Globus pallidus (tissue), 1 donor: ENCODE measurements at regions not wholly inside any gene's neighbourhood (a gene's known extent, or its start where the extent isn't known, plus 50 kb on each side); places are given as distances from the start of the nearest gene placed in this dataset.

Experiments
- DNase-seq: peaks from one replicate; pipeline ENCODE4 v3.0.0-alpha.2; 2015; ENCODE audit warnings: low spot score

GRCh38 chr1:5750186-5751162, 241.8 kb downstream of the NPHP4 start:
- DNase-seq = no peak

DNA sequence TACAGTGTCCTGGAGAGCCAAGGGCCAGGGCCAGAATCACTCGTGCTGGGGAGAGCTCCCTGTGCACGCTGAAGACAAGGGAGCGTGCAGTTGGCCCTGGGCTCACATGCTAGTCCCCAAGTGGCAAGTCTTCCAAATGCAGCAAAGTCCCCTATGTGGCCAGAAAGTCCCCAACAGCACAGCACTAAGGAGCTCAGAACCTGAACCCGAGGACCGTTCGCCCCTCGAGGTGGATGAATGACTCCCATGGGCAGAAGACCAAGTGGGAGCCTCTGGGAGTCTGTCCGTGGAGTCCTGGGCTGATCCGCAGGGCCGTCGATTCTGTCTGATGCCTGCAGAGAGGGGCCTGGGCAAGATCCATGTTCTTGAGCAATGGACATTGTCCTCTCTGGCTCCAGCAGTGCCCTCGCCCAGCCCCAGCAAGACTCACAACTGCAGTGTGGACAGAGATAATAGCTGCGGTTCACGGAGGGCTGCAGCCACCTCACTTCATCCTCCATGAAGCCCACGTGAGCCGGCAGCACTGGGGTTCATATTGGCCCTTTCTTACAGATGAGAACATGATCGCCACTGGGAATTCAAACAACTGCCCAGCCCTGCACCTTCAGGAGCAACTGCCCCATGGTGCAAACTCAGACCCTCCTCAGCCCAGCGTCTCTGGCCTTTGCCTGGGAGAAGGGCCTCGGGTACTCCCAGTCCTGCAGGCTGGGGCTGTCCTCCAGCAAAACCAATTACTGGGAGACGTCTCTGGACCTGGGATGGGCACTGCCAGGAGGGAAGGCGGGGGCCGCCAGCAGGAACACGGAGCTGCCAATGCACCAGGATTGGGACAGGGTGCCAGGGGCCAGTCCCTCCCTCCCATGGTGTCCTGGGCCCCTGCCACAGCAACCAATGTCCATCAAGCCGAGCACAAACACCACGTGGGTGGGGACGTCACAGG, 243.7 kb downstream of the NPHP4 start:
- DNase-seq = no peak

DNA sequence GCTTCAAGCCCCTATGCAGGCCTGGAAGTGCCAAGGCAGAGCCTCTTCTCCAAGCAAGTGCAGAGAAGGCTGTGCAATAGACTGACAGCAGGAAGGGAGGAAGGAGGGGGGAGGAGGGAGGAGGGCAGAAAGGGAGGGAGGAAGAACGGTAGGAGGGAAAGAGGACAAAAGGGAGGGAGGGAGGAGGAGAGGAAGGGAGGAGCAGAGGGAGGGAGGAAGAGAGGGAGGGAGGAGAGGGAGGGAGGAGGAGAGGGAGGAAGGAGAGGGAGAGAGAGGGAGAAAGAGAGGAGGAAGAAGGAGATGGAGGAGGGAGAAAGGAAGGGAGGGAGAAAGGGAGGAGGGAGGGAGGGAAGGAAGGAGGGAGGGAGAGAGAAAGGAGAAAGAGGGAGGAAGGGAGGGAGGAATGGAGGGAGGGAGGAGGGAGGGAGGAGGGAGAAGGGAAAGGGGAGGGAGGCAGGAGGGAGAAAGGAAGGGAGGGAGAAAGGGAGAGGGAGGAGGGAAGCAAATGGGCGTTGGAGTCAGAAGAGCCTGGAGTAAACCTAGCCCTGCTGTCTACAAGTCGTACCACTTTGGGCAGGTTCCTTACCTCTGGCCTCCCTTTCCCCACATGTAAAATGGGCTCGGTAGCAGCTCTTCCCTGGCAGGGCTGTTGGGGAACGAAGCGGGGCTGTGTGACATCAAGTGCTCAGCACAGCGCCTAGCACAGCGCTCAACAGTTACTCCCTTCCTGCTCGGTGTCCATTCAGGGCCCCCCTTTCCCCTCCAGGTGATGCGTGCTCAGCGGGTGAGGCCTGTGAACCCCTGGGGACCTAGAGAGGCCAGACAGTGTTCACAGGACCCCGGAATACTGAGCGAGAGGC, 244.6 kb downstream of the NPHP4 start:
- DNase-seq = no peak

GRCh38 chr1:5746611-5747425, 245.4 kb downstream of the NPHP4 start:
- no peak for DNase-seq

DNA sequence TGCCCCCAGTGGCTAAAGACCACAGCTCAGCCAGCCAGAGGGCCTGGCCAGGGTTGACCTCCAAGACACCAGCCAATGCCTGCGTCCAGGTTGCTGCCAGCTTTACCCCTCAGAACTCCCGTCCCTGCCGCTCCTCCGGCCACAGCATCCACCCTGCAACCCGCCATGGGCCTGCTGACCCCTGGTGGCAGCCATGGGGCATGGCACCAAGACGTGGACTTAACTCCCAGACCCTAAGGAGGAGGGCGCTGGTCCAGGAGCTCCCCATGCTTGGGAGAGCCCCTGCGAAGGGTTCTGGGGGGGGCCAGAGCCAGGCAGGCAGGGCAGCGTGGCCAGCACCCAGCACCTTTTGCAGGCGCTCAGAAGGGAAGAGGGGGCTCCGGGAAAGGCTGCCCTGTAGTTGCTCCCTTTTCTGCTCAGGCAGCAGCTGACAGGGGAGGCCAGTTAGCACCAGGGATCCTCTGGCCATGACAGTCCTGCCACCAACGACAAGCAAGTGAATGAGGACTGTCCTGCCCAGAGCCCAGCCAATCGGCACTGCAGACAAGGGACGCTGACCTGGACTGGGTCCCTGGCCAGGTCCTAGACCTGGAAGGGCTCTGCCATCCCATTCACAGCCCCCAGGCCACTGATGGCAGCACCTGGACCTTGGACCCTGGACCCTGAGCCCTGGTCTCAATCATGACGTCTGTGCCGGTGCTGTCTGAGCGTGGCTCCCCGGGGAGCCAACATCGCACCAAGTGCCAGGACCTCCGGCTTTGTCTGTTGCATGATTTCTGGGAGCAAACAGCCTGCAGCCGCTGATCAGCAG, 246.2 kb downstream of the NPHP4 start:
- peak; percentile 59 for DNase-seq

GRCh38 chr1:5744911-5745799, 247.1 kb downstream of the NPHP4 start:
- DNase-seq = peak; percentile 26

DNA sequence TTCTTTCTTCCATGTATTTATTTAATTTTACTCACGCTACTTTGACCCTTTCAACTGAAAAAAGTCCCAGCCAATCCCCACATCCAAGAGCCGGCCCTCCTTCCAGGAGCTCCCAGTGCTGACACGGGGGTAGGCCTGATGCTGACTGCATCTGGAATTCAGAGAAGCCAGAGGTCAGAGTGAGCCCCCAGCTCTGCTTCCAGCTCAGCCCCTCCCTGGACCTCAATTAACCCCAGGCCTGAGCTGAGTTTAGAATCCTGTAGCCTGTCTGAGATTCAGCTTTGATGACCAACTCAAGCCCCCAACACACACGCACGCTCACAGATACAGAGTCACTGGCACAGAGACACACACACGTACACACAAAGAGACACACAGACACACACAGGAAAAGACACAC, 247.9 kb downstream of the NPHP4 start:
- DNase-seq = no peak

DNA sequence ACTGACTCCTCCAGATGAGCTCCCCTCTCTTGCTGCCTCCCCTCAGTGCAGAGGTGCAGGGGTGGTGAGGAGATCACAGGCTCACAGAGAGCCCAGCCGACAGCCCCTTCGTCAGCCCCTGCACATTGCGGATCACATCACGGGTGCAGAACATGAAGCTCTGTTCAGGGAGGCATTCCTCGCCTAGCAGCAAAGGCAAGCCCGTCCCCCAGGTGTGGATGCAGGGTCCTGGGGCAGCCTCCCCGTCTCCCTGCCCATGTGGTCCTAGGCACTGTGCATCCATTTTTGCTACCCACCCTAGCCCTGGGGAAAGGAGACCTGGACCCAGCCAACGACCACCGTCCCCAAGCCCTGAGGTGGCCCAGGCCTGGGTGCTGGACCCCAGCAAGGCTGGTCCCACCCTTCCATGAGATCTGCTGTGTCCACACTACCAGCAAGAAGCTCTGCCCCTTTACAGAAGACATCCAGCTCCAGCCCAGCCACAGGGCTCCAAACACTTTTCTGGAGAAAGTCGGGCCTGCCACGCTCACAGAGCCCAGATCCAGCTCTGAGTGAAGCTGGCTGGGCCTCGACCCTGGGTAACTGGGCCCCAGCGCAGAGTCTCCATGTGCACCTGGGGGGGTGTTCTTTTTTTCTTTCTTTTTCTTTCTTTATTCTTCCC, 248.7 kb downstream of the NPHP4 start:
- no peak for DNase-seq

DNA sequence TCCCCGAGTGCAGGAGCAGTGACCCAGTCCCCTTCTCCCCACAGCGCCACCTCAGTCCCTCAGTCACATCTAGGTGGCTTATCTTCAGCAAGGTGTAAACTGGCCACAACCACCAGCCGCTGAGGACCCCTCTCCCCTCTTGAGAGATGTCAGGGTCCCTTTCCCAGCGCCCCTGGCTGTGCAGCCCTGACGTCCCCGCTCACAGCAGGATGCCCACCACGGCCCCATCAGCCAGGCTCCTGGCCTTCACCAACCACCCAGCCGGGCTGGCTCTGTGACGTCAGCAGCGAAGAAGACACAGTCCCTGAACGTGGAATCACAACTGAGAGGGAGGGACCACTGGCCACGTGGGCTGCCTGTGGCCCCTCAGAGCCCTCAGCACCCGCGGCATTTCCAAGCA, 249.4 kb downstream of the NPHP4 start:
- DNase-seq = no peak

DNA sequence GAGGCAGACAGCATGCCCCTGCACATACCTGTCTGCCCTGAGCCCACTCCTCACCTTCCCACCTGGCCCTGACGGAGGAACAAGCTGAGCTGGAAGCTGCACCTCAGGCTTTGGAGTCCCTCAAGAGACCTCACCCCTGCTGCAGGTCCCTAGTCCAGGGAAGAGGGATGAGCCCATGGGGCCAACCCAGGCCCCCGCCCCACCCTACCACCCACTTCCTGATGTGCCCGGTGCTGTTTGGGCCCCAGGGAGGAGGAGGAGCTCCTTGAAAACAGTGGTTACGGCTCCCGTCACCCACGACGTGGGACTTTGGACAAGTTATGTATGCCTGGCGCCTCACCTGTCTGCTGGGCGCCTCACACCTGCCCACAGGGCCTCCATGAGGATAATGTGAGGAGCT, 250.2 kb downstream of the NPHP4 start:
- DNase-seq = no peak

DNA sequence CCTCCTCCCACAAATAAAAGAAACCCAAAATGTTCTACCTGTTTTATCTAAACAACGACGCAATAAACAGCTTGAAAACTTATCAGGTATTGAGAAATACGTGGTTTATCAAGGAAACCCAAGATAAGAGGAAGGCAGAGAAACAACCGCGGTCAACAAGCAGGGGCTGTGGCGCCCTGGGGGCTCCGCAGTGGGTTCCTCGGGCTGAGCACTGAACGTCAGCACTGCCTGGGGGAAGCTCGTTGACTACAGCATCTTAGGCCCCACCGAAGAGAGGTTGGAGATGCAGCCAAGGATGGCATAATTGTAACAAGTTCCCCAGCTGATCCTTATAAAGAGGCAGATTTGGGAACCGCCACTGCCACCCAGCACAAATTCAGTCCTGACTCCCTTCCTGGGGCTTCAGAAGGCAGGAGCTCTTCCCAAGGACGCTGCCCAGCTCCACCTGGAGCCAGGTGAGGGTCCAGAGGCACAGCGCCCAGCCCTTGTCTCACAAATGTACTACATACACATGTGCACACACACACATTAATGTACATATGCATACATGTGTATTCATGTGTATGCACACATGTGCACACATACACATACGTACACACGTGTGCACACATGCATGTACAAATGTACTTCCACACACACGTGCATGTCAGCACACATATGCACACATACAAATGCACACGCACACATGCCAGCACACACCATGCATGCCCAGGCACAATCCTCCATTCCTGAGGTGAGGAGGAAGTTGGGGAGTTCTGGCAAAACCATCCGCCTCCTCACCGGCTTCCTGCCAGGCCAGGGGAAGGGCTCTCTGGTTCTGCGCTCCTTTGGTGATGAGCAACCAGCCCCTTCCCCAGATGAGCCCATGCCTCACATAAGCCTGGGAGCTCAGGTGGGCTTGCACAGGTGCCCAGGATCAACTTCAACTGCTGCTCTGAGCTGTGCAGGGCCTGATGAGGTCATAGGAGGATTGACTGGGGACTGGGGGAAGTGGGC, 251.1 kb downstream of the NPHP4 start:
- no peak for DNase-seq

- DNase-seq = no peak
Measured at GRCh38 chr1:5740450-5740849, 251.8 kb downstream of the NPHP4 start.

DNA sequence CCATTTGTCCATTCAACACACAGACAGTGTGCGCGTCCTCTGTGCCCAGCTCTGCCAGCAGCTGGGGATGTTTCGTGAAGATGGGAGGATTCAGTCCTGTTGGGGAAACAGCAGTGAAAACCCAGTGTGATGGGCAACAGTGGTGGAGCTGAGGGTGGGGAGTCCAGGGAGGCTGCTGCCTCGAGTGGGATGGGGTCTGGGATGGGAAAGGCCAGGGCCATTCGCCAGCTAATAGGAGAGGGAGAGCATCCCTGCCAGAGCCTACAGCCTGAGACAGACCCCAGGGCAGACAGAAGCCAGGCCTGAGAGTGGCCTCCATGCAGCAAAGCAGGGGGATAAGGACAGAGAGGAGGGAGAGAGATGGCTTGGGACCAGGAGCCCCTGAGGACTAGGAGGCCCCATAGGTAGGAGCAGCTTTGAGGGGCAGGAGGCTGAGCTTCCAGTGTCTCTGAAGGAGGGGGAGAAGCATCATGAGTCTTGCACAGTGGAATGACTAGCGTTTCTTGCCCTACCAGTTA, 252.6 kb downstream of the NPHP4 start:
- no peak for DNase-seq

DNA sequence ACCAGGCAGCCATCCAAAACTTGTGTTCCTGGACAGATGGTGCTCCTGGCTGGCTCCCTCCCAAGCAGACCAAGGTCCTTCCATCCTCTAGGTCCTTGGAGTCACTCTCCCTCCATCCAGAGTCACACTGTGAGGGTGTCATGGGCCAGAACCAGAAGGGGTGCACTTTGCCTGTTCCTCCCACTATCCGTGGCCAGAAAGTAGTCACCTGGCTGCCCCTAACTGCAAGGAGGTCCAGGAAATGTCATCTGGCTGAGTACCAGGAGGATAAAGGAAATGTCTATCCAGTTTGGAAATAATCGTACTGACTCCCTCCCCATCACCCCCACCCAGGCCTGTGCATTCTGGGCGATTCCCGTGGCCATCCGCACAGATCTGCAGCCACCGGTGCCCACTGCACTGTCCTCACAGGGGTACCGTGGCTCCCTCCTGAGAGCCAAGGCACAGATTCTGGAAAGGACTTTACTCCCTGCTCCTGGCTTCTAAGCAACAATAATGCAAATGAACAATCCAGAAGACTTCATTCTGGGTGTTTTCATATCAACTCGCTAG, 253.2 kb downstream of the NPHP4 start:
- DNase-seq = no peak

DNA sequence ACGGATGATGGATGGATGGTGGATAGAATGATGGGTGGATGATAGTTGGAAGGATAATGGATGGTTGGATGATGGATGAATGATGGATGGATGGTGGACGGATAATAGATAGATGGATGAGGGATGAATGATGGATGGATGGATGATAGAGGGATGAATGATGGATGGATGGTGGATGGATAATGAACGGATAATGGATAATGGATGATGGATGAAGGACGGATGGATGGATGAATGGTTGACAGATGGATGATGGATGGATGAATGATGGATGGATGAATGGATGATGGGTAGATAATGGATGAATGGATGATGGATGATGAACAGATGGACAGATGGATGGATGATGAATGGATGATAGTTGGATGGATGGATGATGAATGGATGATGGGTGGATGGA, 255.1 kb downstream of the NPHP4 start:
- DNase-seq = no peak

GRCh38 chr1:5734996-5735395, 257.2 kb downstream of the NPHP4 start:
- no peak for DNase-seq

- DNase-seq = no peak
Measured at GRCh38 chr1:5734414-5734813, 257.8 kb downstream of the NPHP4 start.
